Ovary (tissue), 3 donors: ENCODE measurements at regions not wholly inside any gene's neighbourhood (a gene's known extent, or its start where the extent isn't known, plus 50 kb on each side); places are given as distances from the start of the nearest gene placed in this dataset.

ENCODE experiments used
- EP300 ChIP-seq: sonication (generic); formaldehyde crosslinking; IDR thresholded peaks from one replicate; pipeline ENCODE4 v1.6.1; 2017; ENCODE audit warnings: antibody characterized with exemption
- POLR2A ChIP-seq: fragments of 450-650 bp; IDR thresholded peaks from one replicate; pipeline ENCODE4 v1.6.1; 2017; ENCODE audit warnings: antibody characterized with exemption, mild to moderate bottlenecking, moderate library complexity
- TF ChIP-seq, protein P1 (sequence below), 3 donors: fragments of 450-650 bp in 2 of 3; fragments of 200-600 bp in 1 of 3; IDR thresholded peaks; one replicate each; pipeline versions ENCODE4 v1.5.1 to v1.8.0; 2016 to 2022; ENCODE audit warnings: antibody characterized with exemption in 3 of 3, mild to moderate bottlenecking in 1 of 3
- donor health status: DM: no; HTN: no; CAD: no.

DNA sequence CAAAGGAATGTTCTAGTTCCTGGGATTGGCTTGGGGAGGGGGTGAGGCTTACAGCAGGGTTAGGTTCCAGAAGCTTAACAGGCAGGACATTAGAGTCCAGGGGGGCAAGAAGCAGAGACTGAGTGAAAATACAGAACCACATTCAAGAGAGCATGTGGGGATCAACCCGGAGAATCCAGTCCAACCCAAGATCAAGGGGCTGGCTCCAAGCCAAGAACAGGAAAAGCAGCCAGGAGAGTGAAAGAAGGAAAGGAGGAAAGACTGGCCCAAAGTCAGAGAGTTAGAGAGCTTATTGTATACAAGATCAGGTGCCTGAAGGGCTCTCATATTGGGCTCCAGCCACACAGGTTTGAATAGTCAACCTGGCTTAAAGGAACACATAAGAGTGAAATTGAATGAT lies 190.3 kb upstream of the CDKN3 start:
- TF ChIP-seq POLR2A (no peak), EP300 (no peak)
- TF ChIP-seq, protein P1, sequence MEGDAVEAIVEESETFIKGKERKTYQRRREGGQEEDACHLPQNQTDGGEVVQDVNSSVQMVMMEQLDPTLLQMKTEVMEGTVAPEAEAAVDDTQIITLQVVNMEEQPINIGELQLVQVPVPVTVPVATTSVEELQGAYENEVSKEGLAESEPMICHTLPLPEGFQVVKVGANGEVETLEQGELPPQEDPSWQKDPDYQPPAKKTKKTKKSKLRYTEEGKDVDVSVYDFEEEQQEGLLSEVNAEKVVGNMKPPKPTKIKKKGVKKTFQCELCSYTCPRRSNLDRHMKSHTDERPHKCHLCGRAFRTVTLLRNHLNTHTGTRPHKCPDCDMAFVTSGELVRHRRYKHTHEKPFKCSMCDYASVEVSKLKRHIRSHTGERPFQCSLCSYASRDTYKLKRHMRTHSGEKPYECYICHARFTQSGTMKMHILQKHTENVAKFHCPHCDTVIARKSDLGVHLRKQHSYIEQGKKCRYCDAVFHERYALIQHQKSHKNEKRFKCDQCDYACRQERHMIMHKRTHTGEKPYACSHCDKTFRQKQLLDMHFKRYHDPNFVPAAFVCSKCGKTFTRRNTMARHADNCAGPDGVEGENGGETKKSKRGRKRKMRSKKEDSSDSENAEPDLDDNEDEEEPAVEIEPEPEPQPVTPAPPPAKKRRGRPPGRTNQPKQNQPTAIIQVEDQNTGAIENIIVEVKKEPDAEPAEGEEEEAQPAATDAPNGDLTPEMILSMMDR (IDR thresholded peaks at IDR 0.05): no peak
